Fibroblast of pulmonary artery (primary cell): ENCODE measurements at regions not wholly inside any gene's neighbourhood (a gene's known extent, or its start where the extent isn't known, plus 50 kb on each side); places are given as distances from the start of the nearest gene placed in this dataset.

Source experiments
- DNase-seq: peaks from one replicate; pipeline ENCODE4 v3.0.0-alpha.2; 2010; ENCODE audit warnings: low read depth
- H3K4me3 ChIP-seq: replicated peaks from 2 replicates; pipeline ENCODE4 v1.5.1; 2011; ENCODE audit warnings: low read depth, mild to moderate bottlenecking, control low read depth, low read length, moderate library complexity
- CTCF ChIP-seq: IDR thresholded peaks from 2 replicates; pipeline ENCODE4 v1.5.1; 2011; ENCODE audit warnings: mild to moderate bottlenecking, control low read depth, low read length, inconsistent platforms; ENCODE audit errors: missing control alignments

- no peak for TF ChIP-seq CTCF
- no peak overlapping the region for H3K4me3 ChIP-seq
- DNase-seq: no peak
Observed at GRCh38 chr6:40956936-40957335, 82.1 kb downstream of the UNC5CL start.

DNA sequence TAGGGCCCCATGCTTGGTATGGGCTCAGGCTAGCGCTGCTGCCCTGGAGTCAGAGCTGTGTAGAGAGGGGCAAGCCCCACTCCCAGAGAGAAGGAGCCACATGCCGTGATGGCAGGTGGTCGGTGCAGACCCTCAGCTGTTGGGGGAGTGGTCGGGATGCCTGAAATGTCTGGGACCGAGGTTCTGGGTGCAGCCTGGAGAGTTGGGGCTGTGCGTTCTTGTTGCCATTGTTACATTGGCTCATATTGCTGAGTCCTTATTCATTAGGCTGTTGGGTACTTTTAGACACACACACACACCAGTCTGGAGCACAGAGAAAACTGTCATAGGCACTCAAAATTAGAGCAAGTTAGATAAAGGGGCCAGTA is 83.9 kb downstream of the UNC5CL start:
- DNase-seq: no peak
- no peak for TF ChIP-seq CTCF
- H3K4me3 ChIP-seq: no peak overlapping the region

- no peak overlapping the region for H3K4me3 ChIP-seq
- no peak for DNase-seq
- TF ChIP-seq CTCF: no peak
Observed at GRCh38 chr6:40954446-40955177, 84.4 kb downstream of the UNC5CL start.

DNA sequence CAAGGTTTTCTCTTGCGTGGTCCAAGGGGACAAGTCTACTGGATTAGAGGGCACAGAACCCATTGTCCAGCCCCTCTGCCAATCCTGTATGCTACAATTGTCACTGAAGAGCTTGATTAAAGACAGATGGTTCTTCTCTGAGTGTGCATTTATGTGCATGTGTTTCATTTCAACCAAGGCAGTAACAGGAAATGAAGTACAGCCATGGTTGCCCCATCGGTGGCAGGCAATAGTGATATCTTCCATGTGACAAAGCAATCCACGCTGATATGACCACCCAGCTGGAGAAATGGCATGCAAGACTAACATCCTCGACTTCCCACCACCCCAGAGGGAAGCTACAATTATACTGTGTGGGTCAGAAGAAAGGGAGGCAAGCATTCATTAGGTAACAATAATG is 85.5 kb downstream of the UNC5CL start:
- no peak for TF ChIP-seq CTCF
- no peak overlapping the region for H3K4me3 ChIP-seq
- DNase-seq: peak; percentile 30

GRCh38 chr6:40950986-40951698 is 87.9 kb downstream of the UNC5CL start:
- DNase-seq: no peak
- no peak overlapping the region for H3K4me3 ChIP-seq
- no peak for TF ChIP-seq CTCF

GRCh38 chr6:40948570-40948969 is 90.5 kb downstream of the UNC5CL start:
- no peak for DNase-seq
- no peak overlapping the region for H3K4me3 ChIP-seq
- TF ChIP-seq CTCF: no peak

DNA sequence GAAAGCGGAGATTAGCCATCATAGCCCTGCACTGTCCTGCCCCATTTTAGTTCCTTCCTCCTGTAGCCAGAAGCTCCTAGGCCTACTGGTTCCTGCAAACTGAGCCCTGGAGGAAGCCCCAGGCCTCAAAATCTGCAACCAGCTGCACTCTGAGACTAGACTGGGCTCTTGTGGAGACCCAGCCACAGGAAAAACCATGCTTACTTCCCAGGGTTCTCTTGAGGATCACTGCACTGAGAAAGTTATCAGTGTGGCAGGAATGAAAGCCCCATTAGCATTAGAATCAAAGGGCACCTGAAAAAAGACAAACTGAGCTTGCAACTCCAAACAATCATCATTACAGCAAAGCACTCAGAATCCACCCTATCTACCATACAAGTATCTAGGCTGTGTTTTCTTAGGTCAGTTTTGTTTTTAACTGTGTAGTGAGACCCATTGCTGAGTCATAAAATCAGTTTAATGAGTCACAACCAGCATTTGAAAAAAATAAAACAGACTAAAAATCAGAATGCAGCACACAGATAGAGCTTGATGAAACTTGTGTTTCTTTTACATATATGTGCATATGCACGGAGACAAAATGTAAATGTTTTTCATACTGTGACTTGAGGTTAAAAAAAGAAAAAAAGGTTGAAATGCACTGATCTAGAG is 91.0 kb downstream of the UNC5CL start:
- peak; percentile 65 for DNase-seq
- H3K4me3 ChIP-seq: no peak overlapping the region
- TF ChIP-seq CTCF: no peak
